SK-MEL-5 (cell line): ENCODE measurements at regions not wholly inside any gene's neighbourhood (a gene's known extent, or its start where the extent isn't known, plus 50 kb on each side); places are given as distances from the start of the nearest gene placed in this dataset.

Experiments
- DNase-seq: peaks from one replicate; pipeline ENCODE4 v3.0.0-alpha.2; 2016; ENCODE audit warnings: low read depth, low spot score
- in situ Hi-C: cut with HindIII; loops from 2 replicates; pipeline ENCODE4 v1.10.0; 2016; ENCODE audit warnings: low sequenced_read_pairs, high pct_unique_total_duplicates, low pct_unique_long_range_greater_than_20kb

DNA sequence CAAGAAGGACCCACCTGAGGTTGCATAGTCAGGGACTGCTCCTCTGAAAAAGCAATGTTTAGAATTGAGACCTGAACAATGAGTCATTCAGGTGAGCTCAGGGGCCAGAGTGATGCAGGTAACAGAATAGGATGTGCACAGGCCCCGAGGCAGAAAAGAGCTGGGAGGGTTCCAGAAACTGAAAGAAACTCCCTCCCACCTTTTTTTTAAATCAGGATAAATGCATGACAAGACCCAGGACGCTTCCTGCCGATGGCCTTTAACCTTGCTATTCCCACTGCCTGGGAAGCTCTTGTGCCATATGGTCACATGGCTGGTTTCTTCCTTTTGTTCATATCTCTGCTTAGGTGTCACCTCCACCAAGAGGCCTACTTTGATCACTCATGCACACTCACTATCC is 214.2 kb upstream of the ZBED5 start:
- no peak for DNase-seq
- in situ Hi-C loops, result no loop called here

DNA sequence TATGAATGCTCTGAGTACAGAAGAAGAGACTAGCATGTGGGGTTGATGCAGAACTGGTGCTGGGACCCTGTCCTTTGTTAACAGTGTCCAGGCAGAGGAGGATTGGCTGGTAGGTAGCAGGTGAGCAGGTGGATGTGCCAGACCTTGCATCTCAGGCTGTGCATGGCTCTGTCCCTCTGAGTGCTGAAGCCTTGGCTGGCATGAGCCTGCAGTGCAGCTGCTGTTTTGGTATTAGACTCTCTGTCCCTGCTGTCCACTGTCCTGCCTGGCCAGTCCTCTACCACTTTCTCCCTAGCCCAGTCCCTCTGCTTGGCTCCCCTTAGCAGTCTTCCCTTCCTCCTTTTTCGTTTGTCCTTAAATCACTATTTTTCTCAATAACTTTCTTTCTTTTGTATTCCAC is 213.6 kb upstream of the ZBED5 start:
- no peak for DNase-seq
- in situ Hi-C loops, result no loop called here

DNA sequence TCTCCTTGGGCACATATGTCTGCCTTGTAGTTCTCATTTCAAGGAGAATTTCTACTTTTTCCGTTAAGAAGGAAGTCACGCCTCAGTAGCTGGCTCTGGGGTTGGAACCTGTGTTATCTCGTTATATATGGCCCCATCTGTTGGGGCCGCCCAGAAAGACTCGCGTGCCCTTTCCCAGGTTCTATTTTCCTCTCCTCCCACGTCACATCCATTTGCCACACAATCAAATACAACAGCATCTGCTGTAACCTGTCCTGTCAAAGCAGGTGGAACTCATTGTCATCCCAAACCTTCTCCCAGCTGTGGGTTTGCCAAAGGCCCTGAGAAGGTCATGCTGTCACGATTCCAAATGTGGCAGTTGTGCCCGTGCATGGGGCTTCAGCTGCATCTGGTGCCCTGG is 213.1 kb upstream of the ZBED5 start:
- no peak for DNase-seq
- in situ Hi-C loops, result no loop called here

DNA sequence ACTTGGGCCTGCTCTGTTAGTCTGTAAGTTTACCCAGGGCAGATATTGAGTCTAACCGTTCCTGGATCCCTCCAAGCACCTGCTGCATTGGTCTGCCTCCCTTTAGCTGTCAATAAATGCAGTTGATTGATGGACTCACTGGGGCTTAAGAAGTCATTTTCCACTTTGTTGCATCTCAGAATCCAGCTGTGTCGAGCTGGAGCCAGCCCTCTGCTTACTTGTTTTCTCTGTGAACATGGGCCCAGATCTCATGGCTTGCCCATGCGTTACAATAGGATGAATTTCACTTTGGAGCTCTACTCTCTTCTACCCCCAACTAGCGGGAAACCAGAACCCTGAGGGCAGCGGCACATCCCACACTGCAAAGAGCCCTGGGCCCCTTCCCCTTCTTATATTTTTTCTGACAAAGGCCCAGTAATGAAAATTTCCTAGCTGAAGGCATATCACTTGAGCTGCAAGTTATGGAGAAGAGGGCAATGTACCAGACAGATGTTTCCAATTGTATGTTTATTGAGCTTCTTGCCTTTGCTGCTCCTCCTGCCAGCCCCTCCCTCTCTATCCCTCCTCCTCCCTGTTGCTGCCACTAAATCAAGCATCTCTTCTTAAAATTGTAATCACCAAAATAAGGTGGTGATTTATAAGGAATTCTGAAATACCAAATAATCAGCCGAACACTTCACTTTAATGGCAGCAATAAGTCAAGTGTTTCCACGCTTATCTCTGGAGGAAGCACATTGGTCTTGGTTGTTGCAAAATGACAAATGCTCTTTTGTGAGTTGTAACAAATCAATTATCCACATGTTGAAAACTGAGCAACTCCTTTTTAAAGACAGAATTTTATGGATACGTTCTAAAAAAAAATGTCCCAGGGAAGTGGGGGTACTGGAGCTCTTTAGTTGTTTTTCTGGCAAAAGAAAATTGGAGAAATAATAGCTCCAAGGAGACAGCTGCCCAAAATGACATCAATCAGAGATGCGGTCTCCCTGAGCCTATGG is 212.3 kb upstream of the ZBED5 start:
- in situ Hi-C loops, result no loop called here
- no peak for DNase-seq

DNA sequence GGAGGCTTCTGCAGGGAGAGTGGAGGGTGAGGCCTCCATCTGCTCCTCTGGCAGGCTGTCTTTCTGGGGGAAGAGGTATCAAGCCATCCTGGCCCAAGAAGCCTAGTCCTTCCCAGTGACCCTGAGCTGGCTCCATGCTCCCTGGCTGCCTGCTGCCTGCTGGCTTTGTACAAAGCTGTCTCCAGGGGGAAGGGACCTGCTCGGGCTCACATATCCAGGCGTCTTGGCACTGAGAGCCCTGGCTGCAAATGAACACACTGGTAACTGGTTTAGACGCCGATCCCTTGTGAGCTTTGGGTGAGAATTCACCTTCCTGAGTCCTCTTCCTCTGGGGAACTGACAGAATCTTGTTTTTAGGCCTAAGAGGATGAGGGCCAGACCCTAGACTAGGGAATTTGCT is 210.3 kb upstream of the ZBED5 start:
- in situ Hi-C loops, result no loop called here

DNA sequence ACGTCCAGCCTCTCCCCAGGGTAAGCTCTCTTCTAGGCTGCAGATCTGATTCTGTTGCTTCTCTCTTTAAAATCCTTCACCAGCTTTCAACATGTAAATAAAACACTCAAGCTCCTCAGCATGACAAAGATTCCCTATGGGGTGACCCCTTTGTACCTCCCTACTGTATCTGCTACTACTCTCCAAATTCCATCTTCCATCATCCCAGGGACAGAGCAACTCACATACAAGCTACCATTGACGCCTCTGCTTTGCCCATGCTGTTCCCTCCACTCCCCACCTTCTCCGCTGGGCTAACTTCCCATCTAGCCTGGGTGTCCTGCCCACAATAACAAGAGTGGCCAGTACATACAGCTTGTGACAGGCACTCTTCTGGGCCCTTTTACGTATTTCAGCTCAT is 207.5 kb upstream of the ZBED5 start:
- in situ Hi-C loops, result no loop called here
- no peak for DNase-seq

More for the DNA sequence above, 210.3 kb upstream of the ZBED5 start:
- DNase-seq, result no peak

DNA sequence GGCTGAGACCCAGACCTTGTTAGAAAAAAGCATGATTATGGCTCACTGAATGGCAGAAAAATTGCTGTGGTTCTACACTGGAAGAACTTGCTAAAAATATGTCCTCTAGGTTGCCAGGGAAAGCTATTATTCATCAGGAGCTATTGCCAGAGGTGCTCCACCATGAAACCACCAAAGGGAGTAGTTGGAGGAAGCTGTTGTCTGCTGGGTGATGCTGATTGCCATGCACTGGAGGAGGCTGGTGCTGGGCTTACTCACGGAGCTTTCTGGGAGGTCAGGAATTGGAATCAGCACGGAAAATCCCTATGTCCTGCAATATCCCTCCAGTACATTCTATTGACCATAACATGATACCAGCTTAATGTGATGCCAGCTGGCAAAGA is 199.6 kb upstream of the ZBED5 start:
- no peak for DNase-seq
- in situ Hi-C loops, result no loop called here

DNA sequence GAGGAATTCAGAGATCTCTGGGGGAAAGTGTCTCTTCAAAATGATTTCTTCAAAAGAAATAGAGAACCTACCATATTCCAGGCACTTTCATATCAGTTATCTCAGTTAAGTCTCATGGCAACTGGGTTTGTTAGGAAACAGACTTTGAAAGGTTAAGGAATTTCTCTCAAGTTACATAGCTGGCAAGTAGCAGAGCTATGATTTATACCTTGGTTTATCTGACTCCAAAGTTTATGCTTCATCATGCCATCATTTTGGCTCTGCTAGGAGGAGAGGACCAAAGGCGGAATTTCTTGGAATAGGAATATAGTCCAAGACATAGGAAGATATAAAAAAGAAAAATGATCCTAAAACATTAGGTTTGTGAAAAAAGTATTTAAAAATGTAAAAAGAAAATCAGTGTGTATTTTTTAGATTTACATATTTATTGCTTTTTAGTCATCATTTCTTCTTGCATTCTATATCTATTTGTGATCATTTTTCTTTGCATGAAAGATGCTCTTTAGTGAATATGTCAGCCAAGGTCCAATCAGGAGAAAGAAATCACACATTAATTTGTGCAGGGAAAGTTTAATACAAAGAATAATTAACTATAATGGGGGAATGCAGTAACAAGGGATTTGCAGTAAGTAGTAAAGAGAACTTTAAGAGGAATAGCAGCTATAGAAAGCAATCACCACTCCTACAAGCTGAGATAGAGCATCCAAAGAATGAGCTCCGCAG is 199.1 kb upstream of the ZBED5 start:
- in situ Hi-C loops, result no loop called here
- DNase-seq, result no peak

DNA sequence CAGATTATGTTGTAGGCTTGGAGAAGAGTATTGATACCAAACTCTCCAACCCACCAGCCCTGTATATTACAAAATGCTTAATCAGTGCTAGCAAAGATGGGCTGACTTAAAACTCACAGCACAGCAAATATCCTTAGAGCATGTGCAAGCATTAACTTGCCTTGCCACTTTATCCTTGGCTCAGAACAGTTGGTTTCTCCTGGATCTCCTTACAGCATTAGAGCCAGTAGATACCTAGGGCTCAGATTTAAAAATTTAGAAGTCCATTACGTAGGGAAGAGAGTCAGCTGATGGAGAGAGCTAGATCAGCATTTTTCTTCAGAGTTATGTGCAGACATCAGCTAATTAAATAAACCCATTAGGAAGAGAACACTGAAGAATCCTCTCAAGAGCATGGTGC is 198.5 kb upstream of the ZBED5 start:
- in situ Hi-C loops, result no loop called here

DNA sequence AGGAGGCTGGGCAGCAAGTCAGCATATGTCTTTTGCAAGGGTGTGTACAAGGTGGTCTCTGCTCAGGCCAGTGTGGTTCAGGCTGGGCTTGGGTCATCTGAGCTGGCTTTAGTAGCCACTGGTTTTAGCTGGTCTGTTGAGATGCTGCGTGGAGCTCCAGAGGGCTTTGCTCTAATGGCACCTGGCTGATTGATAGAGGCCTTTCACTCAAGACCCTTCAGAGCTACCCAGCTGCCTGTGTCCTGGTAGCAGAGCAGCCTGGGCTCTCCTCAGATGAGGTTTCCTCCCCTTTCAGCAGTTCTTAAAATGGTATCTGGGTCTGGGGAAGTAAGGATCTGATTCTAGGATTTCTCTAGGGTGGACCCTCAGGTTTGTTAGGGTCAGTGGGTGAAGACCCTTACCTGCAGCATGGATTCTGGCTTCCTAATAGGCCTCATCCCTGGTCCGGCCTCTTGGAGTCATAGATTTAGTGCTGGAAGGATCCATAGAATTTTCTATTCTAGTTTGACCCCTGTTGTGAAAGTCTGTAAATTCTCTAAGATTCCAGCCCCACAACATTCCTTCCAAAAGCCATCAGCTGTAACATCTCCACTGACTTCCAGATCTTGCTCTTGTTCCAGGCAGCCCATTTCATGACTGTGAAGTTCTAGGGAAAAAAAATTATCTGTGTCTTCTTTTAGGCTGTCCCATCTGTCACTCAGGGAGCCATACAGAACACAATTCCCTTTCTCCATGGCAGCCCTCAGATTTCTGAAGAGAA is 190.2 kb upstream of the ZBED5 start:
- in situ Hi-C loops, result no loop called here
- no peak for DNase-seq

More for the DNA sequence above, 198.5 kb upstream of the ZBED5 start:
- no peak for DNase-seq

DNA sequence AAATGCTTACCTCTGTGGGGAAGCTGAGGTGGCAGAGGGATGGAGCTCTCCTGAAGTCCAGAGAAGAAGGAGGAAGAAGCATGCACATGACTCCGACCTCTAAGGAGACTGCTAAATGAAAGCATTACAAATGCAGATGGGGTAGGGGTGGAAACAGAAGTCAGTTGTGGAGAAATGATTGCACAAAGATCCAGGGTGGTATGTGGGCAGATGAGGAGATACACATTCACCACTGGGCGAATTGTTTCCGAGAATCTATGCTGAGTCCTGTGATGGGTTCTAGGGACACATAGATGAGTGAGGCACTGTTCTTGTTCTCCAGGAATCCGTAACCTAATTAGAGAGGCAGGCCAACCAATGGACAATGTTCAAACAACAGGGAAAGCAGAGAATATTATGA is 188.9 kb upstream of the ZBED5 start:
- no peak for DNase-seq
- in situ Hi-C loops, result no loop called here

DNA sequence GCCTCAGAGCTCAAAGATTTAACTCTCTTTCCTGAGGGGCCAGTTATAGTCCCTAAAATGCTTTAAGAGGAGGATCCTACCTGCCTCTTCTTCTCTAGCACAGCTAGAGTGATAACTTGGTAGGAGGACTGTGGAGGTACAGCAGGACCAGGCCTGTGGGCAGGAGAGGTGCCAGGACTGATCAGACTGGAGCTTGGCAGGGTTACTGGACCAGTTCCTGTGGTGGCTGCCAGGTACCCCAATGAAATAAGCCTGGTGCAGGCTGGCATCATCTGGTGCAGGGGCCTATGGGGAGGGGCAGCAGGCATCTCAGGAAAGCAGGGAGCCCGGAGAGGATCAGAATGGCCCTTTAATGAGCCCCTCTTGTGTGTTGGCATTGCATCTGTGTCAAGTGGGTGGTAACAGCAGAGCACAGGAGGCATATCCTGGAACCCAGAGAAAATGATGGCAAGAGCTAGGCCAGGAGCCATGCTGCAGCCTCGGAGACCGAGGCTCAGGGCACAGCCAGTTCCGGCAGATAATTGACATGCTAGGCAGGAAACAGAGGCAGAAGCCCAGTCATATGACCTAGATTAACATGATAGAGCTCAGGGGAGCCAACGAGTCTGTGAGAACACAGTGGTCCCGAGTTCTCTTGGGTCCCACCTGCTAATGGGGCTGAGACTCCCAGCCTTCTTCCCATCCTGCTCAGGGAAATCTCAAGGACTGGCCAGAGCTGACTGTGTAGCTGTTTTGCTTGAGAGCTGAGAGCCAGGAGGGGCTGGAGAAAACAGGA is 187.5 kb upstream of the ZBED5 start:
- in situ Hi-C loops, result no loop called here

DNA sequence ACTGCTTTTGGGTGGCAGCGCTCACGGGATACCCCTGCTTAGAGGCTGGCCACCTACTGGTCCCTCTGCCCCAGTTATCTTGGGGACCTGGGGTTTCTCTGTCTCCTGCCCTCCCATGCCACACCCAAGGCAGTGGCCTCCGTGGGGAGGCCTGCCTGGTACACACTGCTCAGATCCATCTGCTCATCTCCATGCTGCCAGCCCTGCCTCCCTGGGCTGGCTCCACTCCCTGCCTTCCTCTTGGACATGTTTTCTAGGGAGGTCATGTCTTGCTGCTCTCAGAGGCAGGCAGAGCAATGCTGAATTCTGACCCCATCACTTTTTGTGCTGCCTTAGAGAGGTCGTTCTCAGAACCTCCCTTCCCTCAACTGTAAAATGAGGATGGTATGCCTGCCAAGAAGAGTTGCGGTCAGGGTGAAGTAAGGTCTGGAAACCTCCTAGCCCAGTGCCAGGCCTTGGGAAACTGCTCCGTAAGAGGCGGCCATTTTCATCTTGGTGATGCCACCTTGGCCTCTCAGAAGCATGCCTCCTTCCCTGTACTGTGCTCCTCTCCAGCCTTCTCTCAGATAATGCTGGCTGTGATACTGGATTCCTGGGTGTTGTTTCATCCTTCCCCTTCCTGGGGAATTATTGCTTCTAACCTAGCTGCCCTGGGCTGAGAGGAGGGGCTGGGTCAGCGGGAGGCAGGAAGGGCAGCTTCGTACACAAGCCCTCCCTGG is 186.4 kb upstream of the ZBED5 start:
- no peak for DNase-seq
- in situ Hi-C loops, result no loop called here

More for the DNA sequence above, 187.5 kb upstream of the ZBED5 start:
- DNase-seq, result no peak

DNA sequence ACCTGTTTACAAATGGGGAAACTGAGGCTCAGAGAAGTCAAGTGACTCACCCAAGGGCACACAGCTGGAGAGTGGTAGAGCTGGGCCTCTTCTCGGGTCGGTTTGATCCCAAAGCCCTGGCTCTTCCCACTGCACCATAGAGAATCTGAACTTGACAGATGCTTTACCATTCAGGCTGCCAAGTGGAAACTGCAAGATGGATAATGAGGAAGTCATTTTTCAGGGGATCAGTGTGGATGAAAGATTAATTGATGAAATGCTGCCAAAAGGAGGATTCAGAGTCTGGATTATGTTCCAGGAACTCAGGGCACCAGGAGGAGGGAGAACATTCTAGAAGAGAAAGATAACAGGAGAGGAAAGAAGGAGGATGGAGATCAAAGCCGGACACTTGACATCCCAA is 185.9 kb upstream of the ZBED5 start:
- in situ Hi-C loops, result no loop called here
- DNase-seq, result no peak

DNA sequence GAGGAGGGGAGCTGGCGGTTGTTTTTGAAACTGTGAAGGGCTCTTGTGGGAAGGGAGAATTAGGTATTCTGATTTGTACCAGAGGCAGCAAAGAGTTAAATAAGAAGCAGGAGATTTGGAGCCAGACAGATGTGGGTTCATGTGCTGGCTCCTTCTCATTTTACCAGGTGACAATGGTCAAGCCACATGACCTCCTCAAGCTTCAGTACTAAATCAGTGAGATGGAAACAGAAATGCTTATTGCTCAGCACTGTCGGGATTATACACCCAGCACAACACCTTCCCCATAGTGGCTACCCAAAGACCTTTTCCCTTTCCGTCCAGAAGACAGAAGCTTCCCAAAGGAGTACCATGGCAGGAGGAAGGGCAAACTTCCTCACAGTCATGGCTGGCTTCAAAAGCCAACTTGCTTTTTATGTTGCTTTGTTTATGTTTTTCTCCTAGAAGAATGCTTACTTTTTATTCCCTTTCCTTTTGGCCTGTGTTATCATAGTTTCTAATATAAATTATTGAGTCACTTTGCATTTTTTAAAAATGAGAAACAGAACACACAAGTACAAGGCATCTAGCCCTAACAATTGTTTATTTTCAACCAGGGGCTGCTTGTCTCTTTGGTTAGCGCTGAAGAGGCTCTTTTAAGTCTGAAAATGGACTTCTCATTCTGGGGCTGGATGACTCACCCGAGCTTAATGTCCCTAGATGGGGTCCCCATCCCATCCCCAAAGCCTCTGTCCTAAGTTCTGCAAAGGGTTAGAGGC is 181.5 kb upstream of the ZBED5 start:
- in situ Hi-C loops, result no loop called here
- DNase-seq, result no peak

DNA sequence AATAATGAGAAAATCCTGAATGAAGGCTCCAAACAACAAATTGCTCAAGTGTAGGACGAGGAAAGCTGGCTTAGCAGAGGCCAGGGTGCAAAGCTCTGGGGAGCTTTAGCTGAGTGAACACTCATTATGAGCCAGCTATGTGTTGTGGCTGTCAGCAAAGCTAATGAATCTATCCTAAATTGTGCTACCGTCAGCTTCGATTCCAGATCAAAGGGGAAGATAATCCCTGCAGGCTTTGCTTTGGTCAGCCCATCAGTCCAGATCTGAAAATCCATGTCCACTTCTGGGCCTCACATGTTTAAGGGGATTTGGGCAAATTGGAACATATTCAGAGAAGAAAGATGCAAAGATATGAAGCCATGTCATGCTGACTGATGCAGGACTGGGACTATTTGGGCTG is 180.9 kb upstream of the ZBED5 start:
- in situ Hi-C loops, result no loop called here
- no peak for DNase-seq
